ENCODE measurements at regions not wholly inside any gene's neighbourhood (a gene's known extent, or its start where the extent isn't known, plus 50 kb on each side); places are given as distances from the start of the nearest gene placed in this dataset.
A peak's percentile ranks its signal among the peaks of the same experiment; 100 is the strongest.

DNA sequence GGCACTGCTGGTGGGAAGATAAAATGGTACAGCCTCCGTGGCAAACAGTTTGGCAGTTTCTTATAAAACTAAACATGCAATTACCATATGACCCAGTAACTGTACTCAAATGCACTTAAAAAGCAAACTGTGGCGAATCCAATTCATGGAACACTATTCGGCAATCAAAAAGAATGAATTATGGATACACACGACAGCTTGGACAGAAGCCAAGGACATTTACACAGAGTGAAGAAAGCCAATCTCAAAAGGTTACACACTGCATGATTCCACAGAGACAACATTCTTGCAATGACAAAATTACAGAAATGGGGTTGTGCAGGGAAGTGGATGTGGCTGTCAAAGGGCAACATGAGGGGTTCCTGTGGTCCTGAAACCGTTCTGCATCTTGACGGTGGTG lies 122.1 kb upstream of the IQSEC1 start:
- Histone ChIP-seq H3K4me3 (ENCODE audit: low read depth, low read length) (no peak overlapping the region), H3K36me3 (ENCODE audit: control insufficient read depth, insufficient read depth, low read length) (no peaks in the 10 kb centered on the region), H3K27me3 (ENCODE audit: control insufficient read depth, insufficient read depth, low read length) (peaks cover 2% of the 10 kb centered on the region)
- FAIRE-seq: no peak
- TF ChIP-seq, protein P1, sequence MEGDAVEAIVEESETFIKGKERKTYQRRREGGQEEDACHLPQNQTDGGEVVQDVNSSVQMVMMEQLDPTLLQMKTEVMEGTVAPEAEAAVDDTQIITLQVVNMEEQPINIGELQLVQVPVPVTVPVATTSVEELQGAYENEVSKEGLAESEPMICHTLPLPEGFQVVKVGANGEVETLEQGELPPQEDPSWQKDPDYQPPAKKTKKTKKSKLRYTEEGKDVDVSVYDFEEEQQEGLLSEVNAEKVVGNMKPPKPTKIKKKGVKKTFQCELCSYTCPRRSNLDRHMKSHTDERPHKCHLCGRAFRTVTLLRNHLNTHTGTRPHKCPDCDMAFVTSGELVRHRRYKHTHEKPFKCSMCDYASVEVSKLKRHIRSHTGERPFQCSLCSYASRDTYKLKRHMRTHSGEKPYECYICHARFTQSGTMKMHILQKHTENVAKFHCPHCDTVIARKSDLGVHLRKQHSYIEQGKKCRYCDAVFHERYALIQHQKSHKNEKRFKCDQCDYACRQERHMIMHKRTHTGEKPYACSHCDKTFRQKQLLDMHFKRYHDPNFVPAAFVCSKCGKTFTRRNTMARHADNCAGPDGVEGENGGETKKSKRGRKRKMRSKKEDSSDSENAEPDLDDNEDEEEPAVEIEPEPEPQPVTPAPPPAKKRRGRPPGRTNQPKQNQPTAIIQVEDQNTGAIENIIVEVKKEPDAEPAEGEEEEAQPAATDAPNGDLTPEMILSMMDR (IDR thresholded peaks at IDR 0.05; ENCODE audit: insufficient read depth, low read length, severe bottlenecking): no peak
- no peak for DNase-seq (ENCODE audit: low read depth)

DNA sequence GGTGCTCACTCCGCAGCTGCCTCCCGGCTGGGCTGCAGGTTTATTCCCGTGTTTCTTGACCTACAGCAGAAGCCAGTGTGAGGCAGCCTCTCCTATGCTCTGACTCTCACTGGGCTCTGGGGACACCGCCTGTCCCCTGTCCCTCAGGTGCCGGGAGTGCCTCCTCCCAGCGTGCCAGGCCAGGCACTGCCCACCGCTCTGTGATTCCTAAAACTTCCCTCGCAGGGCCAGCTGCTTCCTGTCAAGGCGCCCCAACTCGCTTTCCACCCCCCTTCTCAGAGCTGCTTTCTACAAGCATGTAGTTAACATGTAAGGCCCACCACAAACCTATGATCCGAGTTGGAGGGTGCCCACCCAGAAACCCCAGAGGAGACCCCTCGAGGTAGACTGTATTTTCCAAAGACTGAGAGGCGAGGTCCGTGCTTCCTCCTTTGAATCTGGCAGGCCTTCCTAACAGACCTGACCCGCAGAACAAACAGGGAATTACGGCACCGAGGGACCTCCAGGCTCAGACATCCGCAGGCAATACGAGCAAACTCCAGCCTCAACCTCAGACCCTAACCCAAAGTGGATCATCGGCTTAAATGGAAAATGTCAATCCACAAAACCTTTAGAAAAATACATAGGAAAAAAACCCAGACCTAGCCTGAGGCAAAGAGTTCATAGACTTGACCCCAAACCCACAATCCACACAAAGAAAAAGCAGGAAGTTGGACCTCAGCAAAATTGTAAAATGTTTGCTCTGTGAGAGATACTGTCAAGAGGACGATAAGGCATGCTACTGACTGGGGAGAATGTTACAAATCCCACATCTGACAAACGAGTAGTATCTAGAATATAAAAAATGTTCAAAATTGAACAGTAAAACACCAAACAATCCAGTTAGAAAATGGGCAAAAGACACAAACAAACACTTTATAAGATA lies 121.3 kb upstream of the IQSEC1 start:
- H3K27me3 ChIP-seq (ENCODE audit: control insufficient read depth, insufficient read depth, low read length): peaks cover 2% of the 10 kb centered on the region
- H3K36me3 ChIP-seq (ENCODE audit: control insufficient read depth, insufficient read depth, low read length): no peaks in the 10 kb centered on the region
- DNase-seq (ENCODE audit: low read depth) (no peak), FAIRE-seq (no peak)
- TF ChIP-seq, protein P1 (IDR thresholded peaks at IDR 0.05; ENCODE audit: insufficient read depth, low read length, severe bottlenecking): no peak
- no peak overlapping the region for H3K4me3 ChIP-seq (ENCODE audit: low read depth, low read length)

DNA sequence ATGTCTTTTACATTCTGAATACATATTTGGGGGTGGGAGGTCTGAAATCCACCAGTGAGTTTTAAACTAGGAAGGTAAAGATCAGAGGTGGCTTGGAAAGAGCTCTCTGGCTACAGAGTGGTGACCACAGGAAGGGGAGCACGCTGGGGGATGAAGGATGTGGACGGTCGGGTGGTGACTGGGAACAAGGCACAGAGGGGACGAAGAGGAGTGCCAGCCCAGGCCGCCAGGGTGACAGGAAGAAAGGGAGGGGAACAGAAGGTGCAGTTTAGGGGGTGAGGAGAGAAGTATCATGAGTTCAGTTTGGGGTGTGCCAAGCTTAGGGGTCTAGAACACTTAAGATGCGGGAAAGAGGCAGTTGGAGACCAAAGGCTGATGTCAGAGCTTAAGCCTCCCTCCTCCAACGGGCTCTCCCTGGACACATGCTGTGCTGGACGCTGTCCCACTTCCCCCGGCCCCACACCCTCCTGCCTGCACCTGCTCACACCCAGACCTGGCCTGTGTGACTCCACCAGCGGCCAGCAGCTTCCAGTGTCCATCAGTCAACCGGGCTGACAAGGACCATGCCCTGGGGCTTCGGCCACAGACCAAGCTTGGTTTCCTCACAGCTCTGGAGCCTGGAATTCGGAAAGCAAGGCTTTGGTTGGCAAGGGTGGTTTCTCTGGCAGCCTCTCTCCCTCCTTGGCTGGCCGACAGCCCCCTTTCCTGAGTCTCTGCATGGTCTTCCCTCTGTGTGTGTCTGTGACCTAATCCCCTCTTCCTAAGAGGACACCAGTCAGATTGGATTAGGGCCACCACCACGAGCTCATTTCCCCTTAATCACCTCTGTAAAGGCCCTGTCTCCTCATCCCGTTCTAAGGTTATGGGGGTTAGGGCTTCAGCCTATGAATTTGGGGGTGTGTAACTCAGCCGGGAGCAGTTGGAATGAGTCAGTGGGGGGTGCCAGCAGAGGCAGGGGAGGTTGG lies 120.4 kb upstream of the IQSEC1 start:
- TF ChIP-seq, protein P1 (IDR thresholded peaks at IDR 0.05; ENCODE audit: insufficient read depth, low read length, severe bottlenecking): no peak
- FAIRE-seq (no peak), DNase-seq (ENCODE audit: low read depth) (no peak)
- Histone ChIP-seq H3K4me3 (ENCODE audit: low read depth, low read length) (no peak overlapping the region), H3K36me3 (ENCODE audit: control insufficient read depth, insufficient read depth, low read length) (no peaks in the 10 kb centered on the region), H3K27me3 (ENCODE audit: control insufficient read depth, insufficient read depth, low read length) (peaks cover 2% of the 10 kb centered on the region)

DNA sequence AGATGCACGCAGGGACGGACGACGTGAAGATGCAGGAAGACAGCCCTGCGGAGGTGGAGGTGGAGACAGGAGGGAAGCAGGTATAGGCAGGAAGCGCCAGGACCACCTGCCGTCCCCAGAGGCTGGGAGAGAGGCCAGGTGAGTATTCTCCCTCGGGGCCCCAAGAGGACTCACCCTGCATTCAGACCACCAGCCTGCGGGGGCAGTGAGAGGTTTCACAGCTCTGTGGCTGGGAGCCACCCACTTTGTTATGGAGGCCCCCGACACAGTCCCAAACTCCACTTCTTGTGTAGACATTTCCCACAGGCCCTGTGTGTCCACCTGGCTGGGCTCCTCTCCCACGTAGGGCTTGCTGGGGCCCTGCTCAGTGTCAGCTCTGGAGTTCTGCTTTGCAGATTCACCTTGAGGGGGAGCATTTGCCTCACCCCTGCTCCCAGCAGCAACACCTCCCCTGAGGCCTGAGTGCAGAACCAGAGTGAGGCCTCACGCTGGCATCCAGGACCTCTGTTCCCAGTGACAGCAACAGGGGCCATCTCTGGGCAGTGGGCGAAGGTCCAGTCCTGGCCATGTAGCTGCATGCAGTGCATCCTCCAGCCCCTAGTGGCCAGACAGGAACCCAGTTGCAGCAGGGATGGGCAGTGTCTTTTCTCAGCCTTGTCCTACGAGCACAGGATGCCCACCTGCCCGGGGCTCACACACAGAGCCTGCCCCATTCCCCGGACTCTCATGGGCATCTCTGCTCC lies 119.4 kb upstream of the IQSEC1 start:
- Histone ChIP-seq H3K4me3 (ENCODE audit: low read depth, low read length) (no peak overlapping the region), H3K36me3 (ENCODE audit: control insufficient read depth, insufficient read depth, low read length) (no peaks in the 10 kb centered on the region), H3K27me3 (ENCODE audit: control insufficient read depth, insufficient read depth, low read length) (peaks cover 2% of the 10 kb centered on the region)
- DNase-seq (ENCODE audit: low read depth): no peak
- TF ChIP-seq, protein P1 (IDR thresholded peaks at IDR 0.05; ENCODE audit: insufficient read depth, low read length, severe bottlenecking): peak; percentile 33
- no peak for FAIRE-seq

DNA sequence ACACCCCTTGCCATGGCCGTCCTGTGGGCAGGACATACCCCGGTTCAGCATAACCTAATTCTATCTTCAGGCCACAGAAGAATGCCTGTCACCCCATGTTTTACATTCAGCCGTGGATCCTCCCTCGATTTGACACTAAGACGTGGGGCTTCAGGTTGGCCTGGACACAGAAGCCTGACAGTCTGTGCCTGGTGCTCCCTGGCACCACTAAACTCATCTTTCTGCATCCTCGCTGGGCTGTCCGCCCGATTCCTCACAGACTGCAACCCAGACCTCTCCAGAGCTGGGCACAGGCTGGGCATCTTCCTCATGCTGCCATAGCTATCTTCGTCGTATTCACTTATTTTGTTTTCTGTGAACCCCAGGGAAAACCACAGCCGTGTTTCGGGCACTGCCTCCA lies 117.8 kb upstream of the IQSEC1 start:
- Histone ChIP-seq H3K36me3 (ENCODE audit: control insufficient read depth, insufficient read depth, low read length) (no peaks in the 10 kb centered on the region), H3K4me3 (ENCODE audit: low read depth, low read length) (no peak overlapping the region), H3K27me3 (ENCODE audit: control insufficient read depth, insufficient read depth, low read length) (no peaks in the 10 kb centered on the region)
- TF ChIP-seq, protein P1 (IDR thresholded peaks at IDR 0.05; ENCODE audit: insufficient read depth, low read length, severe bottlenecking): no peak
- DNase-seq (ENCODE audit: low read depth): no peak
- no peak for FAIRE-seq
